ENCODE measurements at regions not wholly inside any gene's neighbourhood (a gene's known extent, or its start where the extent isn't known, plus 50 kb on each side); places are given as distances from the start of the nearest gene placed in this dataset.

GRCh38 chr2:65786765-65787164 lies 354.4 kb upstream of the SPRED2 start:
- Mint-ChIP-seq H3K27me3 (no peaks in the 10 kb centered on the region), H3K4me1 (ENCODE audit: low read depth) (peaks cover 8% of the 10 kb centered on the region), H3K27ac (no peak overlapping the region), H3K36me3 (ENCODE audit: insufficient read depth) (no peaks in the 10 kb centered on the region), H3K4me3 (ENCODE audit: low read depth) (no peak overlapping the region), H3K9me3 (ENCODE audit: low read depth) (no peaks in the 10 kb centered on the region)
- no peak for TF ChIP-seq CTCF (IDR thresholded peaks at IDR 0.05; ENCODE audit: unreplicated experiment)
- DNase-seq (ENCODE audit: low spot score, unreplicated experiment), result no peak

- no peaks in the 10 kb centered on the region for H3K27me3 Mint-ChIP-seq
- no peak for TF ChIP-seq CTCF (IDR thresholded peaks at IDR 0.05; ENCODE audit: unreplicated experiment)
- no peaks in the 10 kb centered on the region for H3K36me3 Mint-ChIP-seq (ENCODE audit: insufficient read depth)
- H3K4me3 Mint-ChIP-seq (ENCODE audit: low read depth), result no peak overlapping the region
- no peak for DNase-seq (ENCODE audit: low spot score, unreplicated experiment)
- peaks cover 2% of the 10 kb centered on the region for H3K4me1 Mint-ChIP-seq (ENCODE audit: low read depth)
- H3K27ac Mint-ChIP-seq, result no peak overlapping the region
- H3K9me3 Mint-ChIP-seq (ENCODE audit: low read depth), result no peaks in the 10 kb centered on the region
Observed at GRCh38 chr2:65786007-65786717, 353.8 kb upstream of the SPRED2 start.

- Mint-ChIP-seq H3K4me1 (ENCODE audit: low read depth) (no peaks in the 10 kb centered on the region), H3K27me3 (no peaks in the 10 kb centered on the region), H3K36me3 (ENCODE audit: insufficient read depth) (no peaks in the 10 kb centered on the region), H3K4me3 (ENCODE audit: low read depth) (no peak overlapping the region), H3K9me3 (ENCODE audit: low read depth) (no peaks in the 10 kb centered on the region), H3K27ac (no peak overlapping the region)
- TF ChIP-seq CTCF (IDR thresholded peaks at IDR 0.05; ENCODE audit: unreplicated experiment), result no peak
- no peak for DNase-seq (ENCODE audit: low spot score, unreplicated experiment)
Observed at GRCh38 chr2:65782996-65783650, 350.7 kb upstream of the SPRED2 start.

- DNase-seq (ENCODE audit: low spot score, unreplicated experiment), result no peak
- no peaks in the 10 kb centered on the region for H3K27me3 Mint-ChIP-seq
- no peak overlapping the region for H3K4me3 Mint-ChIP-seq (ENCODE audit: low read depth)
- no peaks in the 10 kb centered on the region for H3K4me1 Mint-ChIP-seq (ENCODE audit: low read depth)
- no peak for TF ChIP-seq CTCF (IDR thresholded peaks at IDR 0.05; ENCODE audit: unreplicated experiment)
- H3K9me3 Mint-ChIP-seq (ENCODE audit: low read depth), result no peaks in the 10 kb centered on the region
- H3K27ac Mint-ChIP-seq, result no peak overlapping the region
- H3K36me3 Mint-ChIP-seq (ENCODE audit: insufficient read depth), result no peaks in the 10 kb centered on the region
Observed at GRCh38 chr2:65782186-65782585, 349.8 kb upstream of the SPRED2 start.

- no peak for DNase-seq (ENCODE audit: low spot score, unreplicated experiment)
- Mint-ChIP-seq H3K9me3 (ENCODE audit: low read depth) (no peaks in the 10 kb centered on the region), H3K27ac (no peak overlapping the region), H3K4me3 (ENCODE audit: low read depth) (no peak overlapping the region), H3K36me3 (ENCODE audit: insufficient read depth) (no peaks in the 10 kb centered on the region), H3K4me1 (ENCODE audit: low read depth) (no peaks in the 10 kb centered on the region), H3K27me3 (no peaks in the 10 kb centered on the region)
- TF ChIP-seq CTCF (IDR thresholded peaks at IDR 0.05; ENCODE audit: unreplicated experiment), result no peak
Observed at GRCh38 chr2:65781756-65782155, 349.4 kb upstream of the SPRED2 start.
